ENCODE measurements at regions not wholly inside any gene's neighbourhood (a gene's known extent, or its start where the extent isn't known, plus 50 kb on each side); places are given as distances from the start of the nearest gene placed in this dataset.

DNA sequence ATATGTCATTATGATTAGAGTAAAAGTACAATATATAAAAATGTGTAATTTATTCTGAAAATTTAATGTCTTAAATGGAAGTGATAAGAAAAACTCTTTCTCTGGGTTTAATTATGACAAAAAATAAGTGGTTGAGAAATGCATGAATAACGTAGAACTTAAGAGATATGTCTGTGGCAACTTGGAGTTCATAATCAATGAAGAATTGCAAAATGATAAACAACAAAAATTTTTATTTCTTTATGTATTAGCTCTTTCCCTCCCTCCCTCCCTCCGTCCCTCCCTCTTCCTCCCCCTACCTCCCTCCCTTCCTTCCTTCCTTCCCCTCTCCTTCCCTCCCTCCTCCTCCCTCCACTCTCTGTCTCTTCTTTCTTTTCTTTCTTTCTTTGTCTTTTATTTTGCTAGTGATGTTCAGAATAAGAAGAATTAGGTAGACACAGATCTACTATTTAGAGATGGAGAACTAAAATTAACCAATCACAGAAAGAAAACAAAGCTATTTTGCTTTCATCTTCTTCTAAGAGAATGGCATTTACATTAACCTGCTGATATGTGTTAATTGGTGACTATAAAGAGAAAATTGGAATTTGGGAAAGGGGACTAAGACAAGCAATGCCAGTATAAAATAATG, 96.3 kb upstream of the PDC start:
- no peak for DNase-seq (ENCODE audit: low spot score)
- no peak for FAIRE-seq

DNA sequence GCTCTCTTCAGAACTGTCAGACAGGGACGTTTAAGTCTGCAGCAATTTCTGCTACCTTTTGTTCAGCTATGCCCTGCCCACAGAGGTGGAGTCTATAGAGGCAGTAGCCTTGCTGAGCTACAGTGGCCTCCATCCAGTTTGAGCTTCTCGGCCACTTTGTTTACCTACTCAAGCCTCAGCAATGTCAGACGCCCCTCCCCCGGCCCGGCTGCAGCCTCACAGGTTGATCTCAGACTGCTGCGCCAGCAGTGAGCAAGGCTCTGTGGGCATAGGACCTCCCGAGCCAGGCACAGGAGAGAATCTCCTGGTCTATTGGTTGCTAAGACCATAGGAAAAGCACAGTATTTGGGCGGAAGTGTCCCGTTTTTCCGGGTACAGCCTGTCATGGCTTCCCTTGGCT, 89.9 kb upstream of the PDC start:
- DNase-seq (ENCODE audit: low spot score), result no peak
- FAIRE-seq, result no peak

DNA sequence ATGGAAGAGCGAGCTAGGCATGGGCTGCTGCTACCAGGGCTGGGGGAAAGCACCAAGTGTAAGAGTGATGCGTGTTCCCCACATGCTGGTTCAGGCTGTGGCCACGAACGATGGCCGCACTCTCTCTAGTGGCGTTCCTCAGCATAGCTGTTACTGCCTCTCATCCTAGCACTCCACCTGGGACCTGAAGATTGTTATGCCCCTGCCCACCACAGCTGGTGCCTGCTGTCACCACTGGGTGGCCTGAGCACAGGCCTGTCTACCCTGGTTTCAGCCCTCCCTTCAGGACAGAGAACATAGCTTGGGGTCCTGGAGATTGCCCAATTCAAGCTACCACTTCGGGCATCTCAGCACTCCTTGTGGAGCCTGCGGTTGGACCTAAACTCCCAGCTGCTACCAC, 80.1 kb upstream of the PDC start:
- FAIRE-seq, result no peak
- DNase-seq (ENCODE audit: low spot score), result no peak

DNA sequence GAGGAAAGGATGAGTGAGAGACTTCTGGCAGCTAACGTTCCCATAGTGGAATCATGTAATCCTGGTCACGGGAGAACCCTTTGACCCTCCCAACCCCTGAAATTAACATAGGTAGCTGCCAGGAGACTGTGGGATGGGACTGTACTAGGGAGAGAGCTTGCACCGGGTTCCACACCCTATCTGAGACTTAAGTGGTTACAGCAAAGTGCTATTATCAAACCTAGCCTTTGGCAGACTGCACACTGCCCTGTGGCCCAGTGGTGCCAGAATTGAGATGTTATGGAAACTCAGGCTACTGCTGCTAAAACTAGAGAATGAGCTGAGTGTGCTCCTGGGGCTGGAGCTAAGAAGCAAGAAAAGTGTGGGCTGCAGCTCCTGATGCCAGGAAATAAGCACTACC, 79.6 kb upstream of the PDC start:
- DNase-seq (ENCODE audit: low spot score), result no peak
- no peak for FAIRE-seq

DNA sequence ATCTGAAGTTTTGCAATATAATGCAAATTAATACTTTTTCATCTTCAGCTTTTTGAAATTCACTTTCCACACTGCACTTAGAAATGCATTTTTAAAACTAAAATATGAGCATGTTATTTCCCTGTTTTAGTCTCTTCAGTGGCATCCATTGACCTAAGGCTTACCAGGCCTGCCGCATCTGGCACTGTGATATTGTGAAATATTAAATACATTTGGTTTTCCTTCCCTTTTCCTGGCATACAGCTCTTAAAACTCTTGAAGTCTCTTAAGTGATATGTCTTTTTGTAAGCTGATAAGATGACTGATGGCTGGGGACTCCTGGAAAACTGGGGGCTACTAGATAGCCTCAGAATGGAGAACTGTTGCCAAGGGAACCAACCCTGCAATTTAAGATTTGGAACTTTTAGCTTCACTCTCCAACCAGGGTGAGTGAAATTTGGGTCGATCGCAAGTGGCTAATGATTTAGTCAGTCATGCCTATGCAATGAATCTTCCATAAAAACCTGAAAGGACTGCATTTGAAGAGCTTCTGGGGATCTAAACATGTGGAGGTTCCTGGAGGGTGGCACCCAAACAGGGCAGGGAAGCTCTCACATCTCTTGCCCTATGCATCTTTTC, 75.5 kb upstream of the PDC start:
- DNase-seq (ENCODE audit: low spot score), result no peak
- no peak for FAIRE-seq

DNA sequence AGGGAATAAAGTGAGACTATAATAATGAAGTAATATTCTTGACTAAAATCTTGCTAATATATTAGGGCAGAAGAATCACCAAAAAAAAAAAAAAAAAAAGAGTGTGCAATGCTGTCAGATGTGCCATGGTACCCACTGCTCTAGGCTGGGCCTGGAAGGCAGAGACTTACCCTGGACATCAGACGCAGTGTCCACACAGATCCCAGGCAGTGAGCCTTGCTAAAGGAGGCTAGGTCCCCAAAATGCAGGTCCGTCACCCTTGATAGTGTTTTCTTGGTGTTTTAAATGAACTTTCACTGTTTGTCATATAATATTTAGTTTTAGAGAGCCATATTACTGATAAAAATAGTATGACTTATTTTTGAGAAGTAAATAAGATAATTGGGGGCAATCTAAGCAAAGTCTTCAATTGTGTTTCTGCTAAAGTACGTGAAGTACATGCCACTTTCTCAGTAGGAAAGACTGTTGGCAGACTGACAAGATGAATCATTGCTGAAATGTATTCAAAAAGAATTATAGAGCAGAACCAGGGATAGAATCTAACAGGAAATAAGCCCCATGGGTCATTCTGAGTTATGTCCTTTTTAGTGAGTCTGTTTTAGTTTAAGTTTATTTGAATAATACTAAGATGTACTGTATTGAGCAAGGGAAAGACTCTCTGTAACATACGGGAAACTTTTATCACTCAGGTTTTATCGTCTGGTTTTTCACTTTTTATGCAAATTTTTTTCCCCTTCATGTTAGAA, 74.6 kb upstream of the PDC start:
- FAIRE-seq, result peak; percentile 86
- peak; percentile 57 for DNase-seq (ENCODE audit: low spot score)

DNA sequence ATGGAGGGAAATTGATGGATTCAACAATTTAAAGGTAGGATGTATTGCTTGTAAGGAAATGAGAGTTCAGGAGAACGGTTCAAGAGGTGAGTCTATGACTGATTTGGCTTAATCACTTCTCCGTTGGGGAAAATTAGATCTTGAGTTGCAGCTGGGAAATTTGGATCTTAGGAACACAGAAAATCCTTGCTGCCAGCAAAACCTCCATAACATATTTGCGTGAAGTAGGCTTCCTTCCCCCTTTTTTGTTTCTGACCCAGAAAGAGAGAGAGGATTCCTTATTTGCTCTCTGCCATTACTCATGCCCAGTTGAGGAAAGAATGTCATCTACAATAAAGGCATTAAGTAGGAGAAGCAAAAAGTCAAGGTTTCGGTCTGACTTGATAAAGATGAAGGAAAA, 73.5 kb upstream of the PDC start:
- DNase-seq (ENCODE audit: low spot score) (no peak), FAIRE-seq (no peak)

DNA sequence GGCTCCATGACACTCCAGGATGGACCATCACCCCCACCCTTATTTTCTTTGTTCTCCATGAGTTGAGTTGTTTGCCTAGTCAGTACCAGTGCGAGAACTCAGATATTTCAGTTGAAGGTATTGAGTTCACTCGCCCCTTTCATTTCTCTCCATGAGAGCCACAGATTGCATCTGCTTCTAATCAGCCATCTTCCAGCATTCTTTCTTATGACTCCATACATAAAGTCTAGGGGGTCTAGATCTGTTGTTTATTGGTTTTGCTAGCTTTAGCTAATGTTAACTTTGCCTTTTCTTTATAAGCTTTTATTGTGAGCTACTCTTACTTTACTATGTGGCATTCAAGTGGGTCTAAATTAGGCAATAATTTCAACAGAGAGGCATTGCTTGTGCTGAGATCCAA, 71.6 kb upstream of the PDC start:
- DNase-seq (ENCODE audit: low spot score) (no peak), FAIRE-seq (no peak)

DNA sequence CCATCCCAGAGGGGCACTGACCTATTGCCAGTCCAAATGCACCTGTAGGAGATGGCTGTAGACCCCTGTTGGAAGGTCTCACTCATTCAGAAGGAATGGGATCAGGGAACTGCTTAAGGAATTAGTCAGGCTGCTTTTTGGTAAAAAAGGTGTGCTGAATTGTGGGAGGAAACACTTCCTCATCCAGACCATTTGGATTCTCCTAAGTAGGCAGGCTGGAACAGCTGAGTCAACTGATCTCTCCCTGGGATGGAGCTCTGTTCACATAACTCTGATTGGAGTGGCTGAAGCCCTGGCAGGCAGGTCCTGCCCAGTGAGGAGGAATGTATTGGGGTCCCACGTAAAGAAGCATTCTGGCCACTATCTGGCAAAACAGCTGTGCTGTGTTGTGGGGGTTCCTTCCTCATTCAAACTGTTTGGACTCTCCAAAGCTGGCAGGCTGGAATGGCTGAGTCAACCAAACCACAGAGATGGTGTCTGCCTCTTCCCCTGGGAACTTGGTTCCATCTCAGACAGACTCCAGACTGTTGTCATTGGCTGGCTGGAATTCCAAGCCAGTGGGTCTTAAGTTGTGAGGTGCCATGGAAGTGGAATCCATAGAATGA, 70.7 kb upstream of the PDC start:
- FAIRE-seq (no peak), DNase-seq (ENCODE audit: low spot score) (no peak)

DNA sequence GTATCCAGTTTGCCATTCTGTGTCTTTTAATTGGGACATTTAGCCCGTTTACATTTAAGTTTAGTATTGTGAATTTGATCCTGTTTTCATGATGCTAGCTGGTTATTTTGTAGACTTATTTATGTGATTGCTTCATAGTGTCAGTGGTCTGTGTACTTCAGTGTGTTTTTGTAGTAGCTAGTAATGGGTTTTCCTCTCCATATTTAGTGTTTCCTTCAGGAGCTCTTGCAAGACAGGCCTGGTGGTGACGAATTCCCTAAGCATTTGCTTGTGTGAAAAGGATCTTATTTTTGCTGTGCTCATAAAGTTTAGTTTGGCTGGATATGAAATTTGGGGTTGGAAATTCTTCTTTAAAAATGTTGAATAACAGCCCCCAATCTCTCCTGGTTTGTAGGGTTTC, 69.2 kb upstream of the PDC start:
- DNase-seq (ENCODE audit: low spot score) (no peak), FAIRE-seq (no peak)

DNA sequence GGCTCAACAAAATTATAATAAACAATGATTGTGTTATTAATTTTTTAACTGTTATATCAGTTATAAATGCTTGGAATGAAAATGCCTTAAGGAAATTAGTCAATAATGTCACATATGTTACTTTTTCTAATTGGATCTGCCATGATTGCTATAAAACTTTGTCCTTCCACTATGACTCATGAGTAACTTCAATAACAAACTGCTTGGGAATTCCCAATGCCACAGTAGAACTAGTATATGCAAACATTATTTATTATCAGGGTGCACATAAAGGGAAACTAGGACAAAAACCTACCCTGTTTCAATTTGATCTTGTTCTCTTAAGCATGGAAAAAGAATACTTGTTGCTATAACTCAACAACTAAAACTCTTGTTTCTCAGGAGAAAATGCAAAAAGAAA, 59.1 kb upstream of the PDC start:
- no peak for FAIRE-seq

DNA sequence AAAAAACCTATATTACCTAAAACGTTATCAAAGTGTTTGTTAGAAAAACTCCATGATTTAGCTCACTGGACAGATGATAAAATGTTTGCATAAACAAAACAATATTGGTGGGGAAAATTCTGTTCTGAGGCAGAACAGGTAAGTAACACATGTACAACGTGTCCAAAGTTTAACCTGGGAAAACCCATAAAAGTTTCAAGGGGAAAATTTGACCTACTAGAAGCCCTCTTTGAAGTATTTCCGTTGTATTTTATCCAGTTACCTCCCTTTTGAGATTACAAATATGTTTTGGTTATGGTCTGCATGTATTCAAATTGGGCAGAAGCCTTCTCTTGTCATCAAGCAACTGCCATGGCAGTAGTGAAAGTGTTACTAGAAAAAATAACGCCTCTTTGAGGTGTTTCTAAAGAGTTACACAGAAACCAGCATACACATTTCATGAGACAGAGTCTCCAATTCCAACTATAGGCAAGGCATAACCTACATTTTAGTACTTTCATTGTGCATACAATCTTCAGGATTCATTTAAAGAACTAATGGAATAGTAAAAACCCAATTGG, 58.0 kb upstream of the PDC start:
- no peak for DNase-seq (ENCODE audit: low spot score)
- no peak for FAIRE-seq

More for the DNA sequence above, 59.1 kb upstream of the PDC start:
- no peak for DNase-seq (ENCODE audit: low spot score)

DNA sequence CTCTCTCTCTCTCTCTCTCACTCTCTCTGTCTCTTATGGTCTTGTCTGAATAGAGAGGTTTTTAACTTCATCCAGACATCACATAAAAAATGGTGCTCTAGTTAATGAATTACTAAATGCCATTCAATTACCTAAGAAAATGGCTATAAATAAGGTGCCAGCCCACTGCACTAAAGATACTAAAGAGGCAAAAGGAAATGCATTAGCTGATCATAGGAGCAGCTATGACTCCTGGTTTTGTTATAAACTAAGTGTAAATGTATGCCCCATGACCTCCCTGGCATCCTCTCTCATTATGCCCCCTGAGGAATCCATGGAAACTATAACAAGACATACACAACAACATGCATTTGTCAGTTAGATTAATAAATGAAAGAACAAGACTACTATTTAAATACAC, 57.5 kb upstream of the PDC start:
- no peak for FAIRE-seq

DNA sequence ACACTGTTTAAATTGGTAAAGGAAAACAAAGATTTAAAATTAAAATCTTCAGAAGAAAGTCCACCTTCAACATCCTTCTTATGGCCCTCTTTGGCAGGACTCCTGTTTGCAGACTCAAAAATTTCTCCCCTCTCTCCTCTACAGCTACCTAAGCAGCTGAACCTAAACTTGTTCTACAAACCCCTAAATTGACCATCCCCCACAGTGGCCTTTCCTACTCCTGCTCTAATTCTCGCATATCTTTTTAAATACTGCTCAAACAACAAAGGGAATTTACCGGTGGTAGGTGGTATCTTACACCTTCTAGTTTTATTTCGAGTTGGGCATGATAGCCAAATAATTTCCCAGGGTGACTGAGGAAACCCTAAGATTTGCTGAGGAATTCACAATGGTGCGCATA, 53.5 kb upstream of the PDC start:
- no peak for DNase-seq (ENCODE audit: low spot score)
- FAIRE-seq, result no peak

More for the DNA sequence above, 57.5 kb upstream of the PDC start:
- DNase-seq (ENCODE audit: low spot score), result no peak

DNA sequence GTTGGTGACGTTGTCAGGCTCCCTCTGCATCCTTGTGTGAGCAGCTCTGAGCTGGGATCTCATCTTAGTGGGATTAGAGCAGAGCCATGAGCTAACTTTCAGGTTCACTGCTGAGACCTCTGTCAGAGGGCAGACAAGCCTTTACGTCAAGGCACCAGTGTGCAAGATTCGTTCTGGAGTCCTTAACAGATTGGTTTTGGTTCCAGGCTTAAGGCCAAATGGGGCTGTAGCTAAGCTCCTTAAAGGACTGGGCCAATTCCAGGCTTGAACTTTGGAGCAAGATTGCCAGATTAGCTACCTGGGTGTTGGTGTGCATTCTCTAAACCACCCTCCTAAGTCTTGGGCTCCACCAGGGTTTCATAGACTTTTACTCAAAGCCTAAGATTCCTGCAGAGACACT, 52.6 kb upstream of the PDC start:
- DNase-seq (ENCODE audit: low spot score) (no peak), FAIRE-seq (no peak)

DNA sequence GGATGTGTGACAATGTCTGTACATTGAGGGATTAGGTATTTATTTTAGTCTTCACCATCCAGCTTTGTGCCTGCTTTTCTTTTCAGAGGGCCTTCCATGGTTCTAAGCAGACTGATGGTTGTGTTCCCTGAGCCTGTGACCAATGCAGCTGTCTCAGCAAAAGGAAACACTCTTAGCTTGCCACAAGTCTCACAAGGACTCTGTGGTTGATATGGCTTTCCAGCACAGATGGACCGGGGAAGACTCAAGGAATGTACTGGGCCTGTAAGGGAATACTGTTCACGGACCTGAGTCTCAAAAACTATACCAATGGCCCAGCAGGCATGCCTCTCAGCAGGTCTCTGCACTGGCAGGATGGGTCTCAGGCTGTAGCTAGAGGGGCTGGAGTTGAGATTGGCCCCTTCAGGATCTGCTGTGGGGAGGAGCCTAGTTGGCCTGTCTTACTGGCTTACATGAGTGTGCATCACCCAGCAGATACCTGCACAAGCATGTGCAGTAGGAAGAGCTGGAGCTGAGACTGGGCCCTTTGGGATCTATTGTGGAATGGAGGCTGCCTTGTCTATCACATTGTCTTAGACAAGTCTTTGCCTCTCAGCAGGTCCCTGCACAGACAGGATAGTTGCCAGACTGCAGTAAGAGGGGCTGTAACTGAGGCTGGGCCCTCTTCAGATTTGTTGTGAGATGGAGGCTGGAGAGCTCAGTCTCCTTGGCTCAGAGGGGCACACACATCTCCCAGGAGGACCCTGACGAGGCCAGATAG, 52.0 kb upstream of the PDC start:
- FAIRE-seq, result no peak
- DNase-seq (ENCODE audit: low spot score), result no peak

DNA sequence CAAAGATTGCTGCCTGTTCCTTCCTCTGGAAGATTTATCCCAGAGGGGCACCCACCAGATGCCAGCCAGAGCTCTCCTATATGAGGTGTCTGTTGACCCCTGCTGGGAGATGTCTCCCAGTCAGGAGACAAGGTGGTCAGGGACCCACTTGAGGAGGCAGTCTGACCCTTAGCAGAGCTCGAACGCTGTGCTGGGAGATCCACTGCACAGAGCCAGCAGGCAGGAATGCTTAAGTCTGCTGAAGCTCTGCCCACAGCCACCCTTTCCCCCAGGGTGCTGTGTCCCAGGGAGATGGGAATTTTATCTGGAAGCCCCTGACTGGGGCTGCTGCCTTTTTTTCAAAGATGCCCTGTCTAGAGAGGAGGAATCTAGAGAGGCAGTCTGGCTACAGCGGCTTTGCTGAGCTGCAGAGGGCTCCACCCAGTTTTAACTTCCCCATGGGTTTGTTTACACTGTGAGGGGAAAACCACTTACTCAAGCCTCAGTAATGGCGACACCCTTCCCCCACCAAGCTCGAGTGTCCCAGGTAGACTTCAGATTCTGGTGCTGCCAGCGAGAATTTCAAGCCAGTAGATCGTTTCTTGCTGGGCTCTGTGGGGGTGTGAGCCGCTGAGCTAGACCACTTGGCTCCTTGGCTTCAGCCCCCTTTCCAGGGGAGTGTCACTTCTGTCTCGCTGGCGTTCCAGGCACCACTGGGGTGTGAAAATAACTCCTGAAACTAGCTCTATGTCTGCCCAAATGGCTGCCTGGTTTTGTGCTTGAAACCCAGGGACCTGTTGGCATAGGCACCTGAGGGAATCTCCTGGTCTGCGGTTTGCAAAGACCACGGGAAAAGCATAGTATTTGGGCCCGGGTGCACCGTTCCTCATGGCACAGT, 51.1 kb upstream of the PDC start:
- DNase-seq (ENCODE audit: low spot score), result no peak
- no peak for FAIRE-seq

All from RCC 7860 (cell line).